ENCODE measurements at regions not wholly inside any gene's neighbourhood (a gene's known extent, or its start where the extent isn't known, plus 50 kb on each side); places are given as distances from the start of the nearest gene placed in this dataset.

DNA sequence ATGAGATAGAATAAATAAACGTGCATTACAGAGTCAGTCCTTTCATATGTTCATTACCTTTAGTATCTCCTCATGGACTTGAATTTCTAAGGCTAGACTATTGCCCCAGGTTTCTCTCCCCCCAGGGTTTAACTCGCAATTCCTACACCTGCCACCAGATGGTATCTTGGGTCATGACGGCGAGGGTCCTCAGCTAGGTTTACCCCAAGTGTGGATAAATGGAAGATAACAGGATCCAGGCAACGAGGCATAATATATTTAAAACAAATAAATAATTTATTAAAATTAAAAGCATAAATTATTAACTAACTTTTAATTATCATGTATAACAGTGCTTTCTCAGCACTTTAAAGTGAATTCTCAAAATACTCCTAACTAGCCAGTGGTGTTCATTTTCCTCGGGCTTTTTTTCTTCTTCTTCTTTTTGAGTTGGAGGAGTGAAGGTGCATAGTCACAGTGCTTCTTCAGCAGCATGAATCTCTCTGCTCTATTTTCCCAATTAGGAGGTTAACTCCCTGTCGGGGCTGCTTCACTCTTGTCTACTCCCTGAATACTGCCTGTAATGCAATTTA is 243.5 kb upstream of the CAND1 start:
- DNase-seq (ENCODE audit: low read depth in 1 of 2, low spot score in 1 of 2) = peak; percentile 25 to 59
- TF ChIP-seq JUND (IDR thresholded peaks at IDR 0.05; ENCODE audit: low read depth) = no peak
- in situ Hi-C loops (cut with HindIII; ENCODE audit: low pct_unique_long_range_greater_than_20kb, low sequenced_read_pairs) = no loop called here

DNA sequence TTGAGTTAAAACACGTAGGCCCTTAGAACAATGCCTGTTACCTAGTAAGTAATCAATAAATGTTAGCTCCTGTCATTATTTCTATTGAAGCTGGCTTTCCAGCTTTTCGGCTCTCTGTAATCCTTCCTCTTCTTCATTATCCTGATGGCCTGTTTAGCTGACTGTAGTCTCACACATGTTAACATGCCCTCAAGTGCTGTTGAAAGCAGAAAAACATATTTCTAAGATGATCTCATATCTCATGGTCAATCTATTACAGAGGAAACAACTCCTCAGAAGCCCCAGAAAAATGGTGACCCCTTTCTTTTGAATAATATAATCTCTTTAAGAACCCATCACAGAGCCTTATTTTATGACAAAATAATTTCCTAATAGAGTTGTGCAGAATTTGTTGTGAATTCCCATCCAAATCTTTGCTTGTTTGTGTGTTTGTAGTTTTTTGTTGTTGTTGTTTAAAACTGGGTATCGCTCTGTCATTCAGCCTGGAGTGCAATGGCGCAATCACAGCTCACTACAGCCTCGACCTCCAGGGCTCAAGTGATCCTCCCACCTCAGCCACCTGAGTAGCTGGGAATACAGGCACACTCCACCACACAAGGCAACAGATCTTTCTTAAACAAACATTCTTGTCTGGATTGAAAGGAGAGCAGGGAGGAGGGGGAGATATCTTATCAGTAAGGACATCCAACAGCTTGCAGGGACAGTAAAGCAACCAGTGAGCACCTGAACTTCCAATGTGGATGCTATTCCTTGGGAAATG is 242.5 kb upstream of the CAND1 start:
- no peak for TF ChIP-seq JUND (IDR thresholded peaks at IDR 0.05; ENCODE audit: low read depth)
- DNase-seq (ENCODE audit: low read depth in 1 of 2, low spot score in 1 of 2) = no peak
- in situ Hi-C loops (cut with HindIII; ENCODE audit: low pct_unique_long_range_greater_than_20kb, low sequenced_read_pairs) = no loop called here

DNA sequence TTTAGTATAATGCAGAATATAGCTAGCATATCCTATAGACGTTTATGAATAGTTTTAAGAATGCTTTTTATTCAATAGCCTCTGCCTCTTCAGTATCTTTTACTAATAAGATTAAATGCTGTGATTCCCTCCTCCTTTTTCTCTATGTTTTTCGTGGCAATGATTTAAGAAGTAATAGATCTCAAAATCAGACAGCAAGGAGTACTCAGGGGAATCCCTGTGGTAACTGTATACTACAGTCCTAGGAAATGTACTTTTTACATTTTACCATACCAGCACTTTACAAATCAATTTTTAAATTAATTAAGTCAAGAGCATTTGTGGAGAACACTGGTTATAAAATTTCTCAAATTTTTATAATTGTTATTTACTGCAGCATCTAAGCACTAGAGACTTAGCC is 240.6 kb upstream of the CAND1 start:
- in situ Hi-C loops (cut with HindIII; ENCODE audit: low pct_unique_long_range_greater_than_20kb, low sequenced_read_pairs) = no loop called here
- no peak for TF ChIP-seq JUND (IDR thresholded peaks at IDR 0.05; ENCODE audit: low read depth)
- no peak for DNase-seq (ENCODE audit: low read depth in 1 of 2, low spot score in 1 of 2)

- TF ChIP-seq JUND (IDR thresholded peaks at IDR 0.05; ENCODE audit: low read depth) = no peak
- in situ Hi-C loops (cut with HindIII; ENCODE audit: low pct_unique_long_range_greater_than_20kb, low sequenced_read_pairs) = no loop called here
- peak in 1 of 2 experiments; percentile 18 for DNase-seq (ENCODE audit: low read depth in 1 of 2, low spot score in 1 of 2)
Observed at GRCh38 chr12:67034110-67034879, 234.9 kb upstream of the CAND1 start.

DNA sequence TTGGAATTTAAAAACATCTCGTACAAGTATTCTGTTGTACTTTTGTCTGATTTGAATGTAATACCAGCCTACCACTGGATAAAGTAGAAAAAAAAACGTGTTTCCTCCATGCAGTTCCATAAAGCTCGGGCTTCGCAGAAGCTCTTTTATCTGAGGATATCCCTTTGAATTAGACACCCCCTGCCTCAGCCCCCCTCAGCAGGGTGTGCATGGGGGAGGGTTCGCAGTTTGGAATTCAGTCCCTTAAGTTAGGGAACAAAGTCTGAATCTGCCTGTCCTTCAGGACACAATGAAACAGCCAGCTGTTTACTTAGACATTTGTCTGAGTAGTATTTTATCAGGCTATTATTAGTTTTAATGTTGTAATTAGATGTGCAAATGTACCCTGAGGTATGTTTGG is 234.0 kb upstream of the CAND1 start:
- in situ Hi-C loops (cut with HindIII; ENCODE audit: low pct_unique_long_range_greater_than_20kb, low sequenced_read_pairs) = no loop called here
- DNase-seq (ENCODE audit: low read depth in 1 of 2, low spot score in 1 of 2) = no peak
- no peak for TF ChIP-seq JUND (IDR thresholded peaks at IDR 0.05; ENCODE audit: low read depth)

DNA sequence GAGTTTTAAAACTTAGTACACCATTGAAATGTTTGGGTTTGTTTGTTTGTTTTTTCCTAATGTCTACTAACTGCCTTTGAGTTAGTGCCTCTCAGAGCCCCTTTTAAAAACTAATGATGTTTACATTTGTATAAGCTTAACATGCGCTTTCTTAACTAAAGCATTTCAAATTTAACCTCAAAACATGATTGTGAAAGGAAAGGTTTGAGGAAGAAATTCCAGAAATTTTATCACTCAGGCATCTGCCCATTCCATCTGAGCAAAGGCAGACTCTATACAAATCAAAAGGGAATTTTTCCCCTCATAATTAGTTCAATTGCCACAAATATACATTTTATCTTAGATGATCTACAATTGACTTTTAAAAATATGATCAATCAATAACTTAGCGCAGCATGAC is 230.7 kb upstream of the CAND1 start:
- DNase-seq (ENCODE audit: low read depth in 1 of 2, low spot score in 1 of 2) = no peak
- TF ChIP-seq JUND (IDR thresholded peaks at IDR 0.05; ENCODE audit: low read depth) = no peak
- in situ Hi-C loops (cut with HindIII; ENCODE audit: low pct_unique_long_range_greater_than_20kb, low sequenced_read_pairs) = no loop called here

DNA sequence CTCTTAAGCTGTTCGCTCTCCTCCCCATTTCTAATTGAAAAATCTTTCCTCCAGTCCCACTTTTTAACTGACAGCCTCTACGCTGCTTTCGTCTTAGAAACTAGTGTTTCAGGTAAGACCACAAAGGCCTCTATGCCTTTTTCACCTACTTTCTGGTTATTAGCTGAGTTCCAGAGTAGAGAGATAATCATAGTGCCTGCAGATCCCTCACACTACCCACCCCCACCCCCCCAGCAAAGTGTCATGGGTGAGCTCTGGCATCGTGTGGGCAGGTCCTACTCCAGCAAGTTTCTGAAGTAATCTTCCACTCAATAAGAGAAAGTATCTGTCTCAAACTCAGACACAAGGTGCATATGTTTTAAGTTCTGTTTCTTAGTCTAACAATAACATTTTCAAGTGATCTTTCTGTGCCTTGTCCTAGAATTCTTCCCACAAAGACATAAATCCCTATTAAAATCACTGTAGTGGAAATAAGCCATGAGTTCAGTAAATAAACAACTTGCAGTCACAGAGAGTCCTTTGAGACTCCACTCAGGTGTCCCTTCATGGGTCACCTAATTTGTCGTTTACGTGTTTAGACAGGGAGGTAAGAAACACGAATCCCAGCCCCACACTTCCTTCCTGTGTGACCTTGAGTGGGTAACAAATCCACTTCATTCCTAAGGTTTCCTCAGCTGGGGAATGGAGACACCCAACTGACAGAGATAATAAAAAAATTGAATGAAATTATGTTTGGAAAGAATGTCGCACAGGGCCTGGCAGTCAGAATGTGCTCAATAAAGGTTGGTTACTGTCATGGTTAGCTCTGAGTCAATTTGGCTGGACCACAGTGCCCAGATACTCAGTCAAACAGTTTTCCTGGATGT is 228.9 kb upstream of the CAND1 start:
- no peak for TF ChIP-seq JUND (IDR thresholded peaks at IDR 0.05; ENCODE audit: low read depth)
- DNase-seq (ENCODE audit: low read depth in 1 of 2, low spot score in 1 of 2) = no peak
- in situ Hi-C loops (cut with HindIII; ENCODE audit: low pct_unique_long_range_greater_than_20kb, low sequenced_read_pairs) = no loop called here

GRCh38 chr12:67040861-67041137 is 228.4 kb upstream of the CAND1 start:
- no peak for DNase-seq (ENCODE audit: low read depth in 1 of 2, low spot score in 1 of 2)
- in situ Hi-C loops (cut with HindIII; ENCODE audit: low pct_unique_long_range_greater_than_20kb, low sequenced_read_pairs) = no loop called here
- TF ChIP-seq JUND (IDR thresholded peaks at IDR 0.05; ENCODE audit: low read depth) = no peak

- in situ Hi-C loops (cut with HindIII; ENCODE audit: low pct_unique_long_range_greater_than_20kb, low sequenced_read_pairs) = no loop called here
- TF ChIP-seq JUND (IDR thresholded peaks at IDR 0.05; ENCODE audit: low read depth) = no peak
- no peak for DNase-seq (ENCODE audit: low read depth in 1 of 2, low spot score in 1 of 2)
Observed at GRCh38 chr12:67042697-67043131, 226.4 kb upstream of the CAND1 start.

- no peak for DNase-seq (ENCODE audit: low read depth in 1 of 2, low spot score in 1 of 2)
- in situ Hi-C loops (cut with HindIII; ENCODE audit: low pct_unique_long_range_greater_than_20kb, low sequenced_read_pairs) = no loop called here
- TF ChIP-seq JUND (IDR thresholded peaks at IDR 0.05; ENCODE audit: low read depth) = no peak
Observed at GRCh38 chr12:67043771-67044170, 225.4 kb upstream of the CAND1 start.

DNA sequence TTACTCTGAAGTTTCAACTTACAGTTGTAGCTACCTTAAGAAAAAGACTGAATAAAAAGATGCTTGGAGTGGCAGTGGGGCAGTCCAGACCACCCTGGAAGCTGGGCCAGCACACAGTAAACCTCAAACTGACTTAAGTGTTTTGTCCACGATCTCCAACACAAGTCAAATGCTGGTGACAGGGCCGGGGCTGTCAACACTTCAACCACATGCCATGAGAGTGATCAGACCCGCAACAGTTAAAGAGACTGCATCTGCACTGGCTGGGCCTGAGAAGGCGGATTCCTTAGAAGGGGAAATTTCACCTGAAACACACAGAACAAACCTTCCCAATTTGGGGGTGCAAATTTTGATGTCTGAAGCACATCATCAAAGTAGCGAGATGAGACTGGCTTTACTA is 223.5 kb upstream of the CAND1 start:
- TF ChIP-seq JUND (IDR thresholded peaks at IDR 0.05; ENCODE audit: low read depth) = no peak
- DNase-seq (ENCODE audit: low read depth in 1 of 2, low spot score in 1 of 2) = no peak
- in situ Hi-C loops (cut with HindIII; ENCODE audit: low pct_unique_long_range_greater_than_20kb, low sequenced_read_pairs) = no loop called here

GRCh38 chr12:67046062-67046461 is 223.1 kb upstream of the CAND1 start:
- DNase-seq (ENCODE audit: low read depth in 1 of 2, low spot score in 1 of 2) = no peak
- in situ Hi-C loops (cut with HindIII; ENCODE audit: low pct_unique_long_range_greater_than_20kb, low sequenced_read_pairs) = no loop called here
- TF ChIP-seq JUND (IDR thresholded peaks at IDR 0.05; ENCODE audit: low read depth) = no peak
